ENCODE measurements at regions not wholly inside any gene's neighbourhood (a gene's known extent, or its start where the extent isn't known, plus 50 kb on each side); places are given as distances from the start of the nearest gene placed in this dataset.

DNA sequence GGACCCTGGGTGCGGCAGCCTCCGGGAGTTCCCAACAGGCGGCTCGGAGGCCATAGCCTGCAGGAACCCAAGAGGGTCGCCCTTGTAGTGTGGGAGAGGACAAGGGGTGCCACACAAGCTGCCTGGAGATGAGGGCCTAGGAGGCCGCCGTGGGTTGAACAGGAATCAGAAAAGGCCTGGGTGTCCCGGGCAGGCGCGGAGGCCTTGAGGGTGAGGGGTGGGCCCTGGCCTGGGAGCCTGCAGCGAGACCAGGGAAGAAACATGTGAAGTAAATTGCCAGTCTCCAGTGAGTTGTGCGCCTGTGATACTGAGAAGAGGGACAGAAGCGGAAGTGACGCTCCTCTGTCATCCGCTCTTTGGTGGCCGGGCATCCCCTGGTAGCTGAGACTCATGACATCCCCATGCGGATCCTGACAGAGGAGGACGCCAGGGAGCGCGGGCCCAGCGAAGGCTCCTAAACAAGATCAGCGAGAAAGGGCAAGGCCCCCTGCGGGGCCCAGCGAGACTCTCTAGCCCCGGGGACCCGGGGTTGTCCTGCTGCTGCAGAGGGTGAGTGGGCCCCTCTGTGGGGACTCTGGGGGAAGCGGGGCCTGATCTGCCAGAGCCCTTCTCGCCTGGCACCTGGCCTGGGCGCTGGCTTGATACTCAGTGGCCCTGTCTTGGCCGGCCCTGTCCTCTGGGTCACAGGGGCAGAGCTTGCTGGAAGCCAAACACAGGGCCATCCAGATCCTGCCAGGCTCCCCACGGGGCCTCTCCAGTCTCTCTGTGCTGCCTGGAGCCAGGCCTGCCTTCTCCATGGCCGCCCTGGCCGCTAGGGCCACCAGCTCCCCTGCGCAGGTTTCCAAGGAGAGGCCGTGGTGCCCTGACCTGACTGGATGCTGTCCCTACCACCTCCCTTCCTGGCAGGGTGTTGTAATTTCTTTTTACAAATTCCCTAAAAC is 788.4 kb downstream of the TLE4 start:
- Histone ChIP-seq H3K4me1 (no peaks in the 10 kb centered on the region), H3K9ac (no peak overlapping the region), H3K27me3 (no peaks in the 10 kb centered on the region), H3K4me3 (no peak overlapping the region), H3K36me3 (no peaks in the 10 kb centered on the region), H3K4me2 (no peak overlapping the region), H4K20me1 (no peaks in the 10 kb centered on the region), H3K27ac (no peak overlapping the region), H3K9me3 (replicated peaks in 1 of 11) (no peaks in the 10 kb centered on the region; a peak in 2 of 22 replicates)
- TF ChIP-seq Cebpa-rat (IDR thresholded peaks at IDR 0.05) = no peak

DNA sequence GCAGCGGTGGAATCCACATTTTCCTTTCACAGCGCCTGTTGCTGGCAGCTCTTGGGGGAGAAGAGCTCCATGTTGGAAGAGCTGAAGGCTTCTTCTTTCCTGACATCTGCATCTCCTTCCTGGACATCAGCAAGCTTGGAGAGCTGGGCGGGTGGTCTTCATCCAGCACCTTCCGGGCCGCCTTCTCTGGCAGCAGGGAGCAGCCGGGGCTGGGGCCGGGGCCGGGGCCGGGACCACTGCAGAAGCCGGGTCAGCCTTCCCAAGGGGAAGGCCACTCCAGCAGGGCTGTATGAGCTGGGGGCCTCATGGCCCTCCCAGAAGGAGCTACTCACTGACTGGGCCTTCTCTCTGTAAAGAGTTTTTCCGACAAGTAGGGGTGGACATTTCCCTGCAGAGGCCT is 787.5 kb downstream of the TLE4 start:
- H3K36me3 ChIP-seq = no peaks in the 10 kb centered on the region
- H3K4me2 ChIP-seq = no peak overlapping the region
- no peaks in the 10 kb centered on the region for H4K20me1 ChIP-seq
- no peak overlapping the region for H3K27ac ChIP-seq
- H3K4me3 ChIP-seq = no peak overlapping the region
- no peaks in the 10 kb centered on the region for H3K4me1 ChIP-seq
- H3K9me3 ChIP-seq (replicated peaks in 1 of 11) = no peaks in the 10 kb centered on the region; a peak in 2 of 22 replicates
- no peak for TF ChIP-seq Cebpa-rat (IDR thresholded peaks at IDR 0.05)
- no peak overlapping the region for H3K9ac ChIP-seq
- H3K27me3 ChIP-seq = no peaks in the 10 kb centered on the region

DNA sequence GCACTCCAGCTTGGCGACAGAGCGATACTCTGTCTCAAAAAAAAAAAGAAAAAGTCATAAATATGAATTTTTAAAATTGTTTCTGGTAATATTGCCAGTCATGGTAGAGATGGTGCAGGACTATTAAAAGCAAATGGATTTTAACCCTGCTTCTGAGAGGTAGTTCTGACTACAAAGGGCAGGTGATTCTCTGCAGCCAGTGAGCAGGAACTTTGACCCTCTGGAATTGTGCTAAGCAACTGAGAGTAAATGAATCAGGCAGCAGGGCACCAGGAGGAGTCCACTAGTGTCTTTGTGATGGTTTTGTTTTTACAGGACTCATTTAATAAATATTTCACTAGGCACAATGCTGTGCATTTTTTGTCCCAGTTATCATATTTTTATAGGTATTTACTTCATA is 781.2 kb downstream of the TLE4 start:
- H3K36me3 ChIP-seq = no peaks in the 10 kb centered on the region
- no peak overlapping the region for H3K27ac ChIP-seq
- H3K4me2 ChIP-seq = no peak overlapping the region
- no peak overlapping the region for H3K9ac ChIP-seq
- no peaks in the 10 kb centered on the region for H3K27me3 ChIP-seq
- TF ChIP-seq Cebpa-rat (IDR thresholded peaks at IDR 0.05) = no peak
- H3K4me3 ChIP-seq = no peak overlapping the region
- no peaks in the 10 kb centered on the region for H3K9me3 ChIP-seq (replicated peaks in 1 of 11)
- no peaks in the 10 kb centered on the region for H3K4me1 ChIP-seq
- no peaks in the 10 kb centered on the region for H4K20me1 ChIP-seq

DNA sequence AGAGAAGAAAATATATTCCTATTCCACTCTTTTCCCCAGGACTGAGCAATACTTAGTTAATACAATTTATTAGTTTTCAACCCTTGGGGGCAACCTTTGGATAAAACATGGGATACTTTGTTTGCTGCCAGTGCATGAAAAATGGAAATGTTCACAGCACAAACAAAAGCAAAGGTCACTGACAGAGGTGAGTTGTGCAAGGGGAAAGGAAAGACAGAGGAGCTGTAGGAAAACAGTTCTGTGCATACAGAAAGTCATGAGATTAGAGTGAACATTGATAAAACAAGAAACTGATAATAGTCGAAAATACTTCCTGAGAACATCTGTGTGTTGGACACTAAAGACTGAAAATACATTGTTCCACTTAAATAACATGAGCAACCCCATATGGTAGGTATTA is 779.8 kb downstream of the TLE4 start:
- no peaks in the 10 kb centered on the region for H4K20me1 ChIP-seq
- TF ChIP-seq Cebpa-rat (IDR thresholded peaks at IDR 0.05) = no peak
- no peaks in the 10 kb centered on the region for H3K27me3 ChIP-seq
- no peak overlapping the region for H3K4me2 ChIP-seq
- H3K4me1 ChIP-seq = no peaks in the 10 kb centered on the region
- H3K9ac ChIP-seq = no peak overlapping the region
- no peaks in the 10 kb centered on the region for H3K9me3 ChIP-seq (replicated peaks in 1 of 11)
- H3K36me3 ChIP-seq = no peaks in the 10 kb centered on the region
- no peak overlapping the region for H3K4me3 ChIP-seq
- no peak overlapping the region for H3K27ac ChIP-seq

DNA sequence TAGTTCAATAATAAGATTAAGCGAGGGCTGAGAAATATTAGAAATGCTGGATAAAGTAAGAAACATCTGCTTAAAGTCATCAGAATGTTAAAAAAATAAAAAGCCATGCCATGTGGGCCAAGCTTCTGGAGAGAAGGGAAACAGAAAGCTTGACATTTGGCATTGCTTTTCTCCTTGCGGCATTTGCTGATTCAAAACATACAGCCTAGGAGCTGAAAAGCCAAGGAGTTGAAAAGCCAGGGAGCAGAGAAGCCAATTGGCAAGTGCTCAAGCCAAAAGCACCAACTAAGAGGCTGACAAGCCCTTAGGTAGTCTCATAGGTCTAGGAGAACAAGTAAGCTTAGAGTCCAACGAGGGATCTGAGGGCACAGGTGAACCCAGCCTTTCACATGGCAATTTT is 754.3 kb downstream of the TLE4 start:
- H3K9ac ChIP-seq = no peak overlapping the region
- H3K36me3 ChIP-seq = no peaks in the 10 kb centered on the region
- H3K4me3 ChIP-seq = no peak overlapping the region
- no peaks in the 10 kb centered on the region for H3K9me3 ChIP-seq (replicated peaks in 1 of 11)
- H3K27ac ChIP-seq = no peak overlapping the region
- no peaks in the 10 kb centered on the region for H3K27me3 ChIP-seq
- no peaks in the 10 kb centered on the region for H4K20me1 ChIP-seq
- no peak for TF ChIP-seq Cebpa-rat (IDR thresholded peaks at IDR 0.05)
- no peak overlapping the region for H3K4me2 ChIP-seq
- H3K4me1 ChIP-seq = peaks cover 0 to 10% (median 0%) of the 10 kb centered on the region in 10 experiments; a peak in 2 of 20 replicates

DNA sequence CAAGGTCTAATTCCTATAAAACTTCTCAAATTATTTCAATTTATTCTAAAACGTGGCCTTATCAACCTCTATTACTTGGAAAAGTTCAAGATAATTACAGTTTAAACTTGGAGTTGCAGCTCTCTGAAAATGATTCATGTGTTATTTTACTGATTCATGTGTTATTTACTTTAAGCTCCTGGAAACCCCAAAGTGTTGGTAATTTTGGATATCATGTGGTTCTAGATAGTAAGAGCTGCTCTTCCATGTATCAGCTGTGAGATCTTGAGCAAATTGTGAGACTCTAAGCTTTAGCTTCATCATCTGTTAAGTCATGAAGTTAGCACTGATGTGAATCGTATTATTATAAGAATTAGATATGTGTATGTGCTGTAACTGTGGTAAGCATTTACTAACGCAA is 749.2 kb downstream of the TLE4 start:
- H3K4me3 ChIP-seq = no peak overlapping the region
- no peaks in the 10 kb centered on the region for H3K36me3 ChIP-seq
- no peak overlapping the region for H3K4me2 ChIP-seq
- H3K4me1 ChIP-seq = peaks cover 0 to 10% (median 0%) of the 10 kb centered on the region in 10 experiments; a peak in 2 of 20 replicates
- no peak overlapping the region for H3K27ac ChIP-seq
- no peaks in the 10 kb centered on the region for H3K27me3 ChIP-seq
- no peaks in the 10 kb centered on the region for H3K9me3 ChIP-seq (replicated peaks in 1 of 11)
- no peak for TF ChIP-seq Cebpa-rat (IDR thresholded peaks at IDR 0.05)
- H3K9ac ChIP-seq = no peak overlapping the region
- H4K20me1 ChIP-seq = no peaks in the 10 kb centered on the region

DNA sequence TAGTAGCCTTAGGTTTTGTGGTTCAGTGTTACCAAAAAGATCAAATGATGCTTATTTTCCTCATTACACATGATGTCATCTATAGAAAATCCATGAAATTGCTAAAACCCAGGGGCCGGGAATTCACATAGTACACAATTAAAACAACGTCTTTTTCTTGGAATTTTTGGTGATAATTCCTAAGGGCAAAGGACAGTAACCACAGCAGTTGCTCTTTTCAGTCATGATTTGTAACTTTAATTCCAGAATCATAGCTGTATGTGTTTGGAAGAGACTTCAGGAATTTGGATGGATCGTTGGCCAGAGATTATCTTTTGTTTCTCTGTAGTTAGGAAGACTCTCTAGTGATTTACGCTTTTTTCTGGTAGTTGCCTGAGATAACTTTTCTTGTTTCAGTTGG is 748.7 kb downstream of the TLE4 start:
- no peak for TF ChIP-seq Cebpa-rat (IDR thresholded peaks at IDR 0.05)
- Histone ChIP-seq H3K9me3 (replicated peaks in 1 of 11) (no peaks in the 10 kb centered on the region), H3K27me3 (no peaks in the 10 kb centered on the region), H3K27ac (no peak overlapping the region), H3K36me3 (no peaks in the 10 kb centered on the region), H4K20me1 (no peaks in the 10 kb centered on the region), H3K4me3 (no peak overlapping the region), H3K4me2 (no peak overlapping the region), H3K4me1 (peaks cover 0 to 10% (median 0%) of the 10 kb centered on the region in 10 experiments; a peak in 2 of 20 replicates), H3K9ac (no peak overlapping the region)

DNA sequence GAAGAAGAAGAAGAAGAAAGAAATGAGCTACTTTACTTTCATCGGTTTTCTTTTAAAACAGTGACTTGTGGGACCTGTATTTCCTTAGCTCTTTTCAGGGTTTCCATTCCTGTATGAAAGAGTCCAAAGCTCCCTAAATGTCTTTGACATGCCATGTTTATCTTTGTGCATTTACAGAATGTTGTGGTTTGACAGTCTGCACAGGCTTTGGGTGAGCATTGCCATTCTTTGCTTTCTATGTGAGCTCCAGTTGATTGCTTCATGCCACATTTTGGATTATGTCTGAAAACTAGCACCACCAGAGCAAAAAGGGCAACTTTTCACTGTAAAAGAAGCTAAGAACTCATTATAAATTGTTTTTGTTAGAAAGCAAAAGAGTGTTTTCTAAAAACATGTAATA is 733.4 kb downstream of the TLE4 start:
- Histone ChIP-seq H3K9me3 (replicated peaks in 1 of 11) (no peaks in the 10 kb centered on the region), H3K9ac (no peak overlapping the region), H3K36me3 (no peaks in the 10 kb centered on the region), H3K4me2 (no peak overlapping the region), H3K4me3 (no peak overlapping the region), H3K27me3 (no peaks in the 10 kb centered on the region), H3K27ac (no peak overlapping the region), H4K20me1 (no peaks in the 10 kb centered on the region), H3K4me1 (peaks cover 0 to 10% (median 0%) of the 10 kb centered on the region in 10 experiments; a peak in 3 of 20 replicates)
- TF ChIP-seq Cebpa-rat (IDR thresholded peaks at IDR 0.05) = no peak

DNA sequence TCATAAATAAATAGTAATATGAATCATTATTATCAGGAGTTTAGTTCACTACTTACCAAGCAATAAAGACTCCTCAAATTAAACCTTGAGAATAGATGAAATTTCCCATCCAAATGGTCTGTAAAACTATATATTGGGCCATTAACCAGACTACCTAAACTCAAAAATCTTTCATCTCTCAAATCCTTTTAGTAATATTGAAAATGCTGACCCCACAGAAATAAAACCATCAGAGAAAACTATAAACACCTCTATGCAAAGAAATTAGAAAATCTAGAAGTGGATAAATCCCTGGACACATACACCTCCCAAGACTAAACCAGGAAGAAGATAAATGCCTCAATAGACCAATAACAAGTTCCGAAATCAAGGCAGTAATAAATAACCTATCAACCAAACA is 723.2 kb downstream of the TLE4 start:
- no peaks in the 10 kb centered on the region for H3K27me3 ChIP-seq
- no peak for TF ChIP-seq Cebpa-rat (IDR thresholded peaks at IDR 0.05)
- no peak overlapping the region for H3K9ac ChIP-seq
- H3K4me1 ChIP-seq = no peaks in the 10 kb centered on the region
- H3K27ac ChIP-seq = no peak overlapping the region
- no peak overlapping the region for H3K4me3 ChIP-seq
- H3K36me3 ChIP-seq = no peaks in the 10 kb centered on the region
- H3K9me3 ChIP-seq (replicated peaks in 1 of 11) = peaks cover 0 to 15% (median 3%) of the 10 kb centered on the region in 11 experiments; a peak in 3 of 22 replicates
- H3K4me2 ChIP-seq = no peak overlapping the region
- no peaks in the 10 kb centered on the region for H4K20me1 ChIP-seq

DNA sequence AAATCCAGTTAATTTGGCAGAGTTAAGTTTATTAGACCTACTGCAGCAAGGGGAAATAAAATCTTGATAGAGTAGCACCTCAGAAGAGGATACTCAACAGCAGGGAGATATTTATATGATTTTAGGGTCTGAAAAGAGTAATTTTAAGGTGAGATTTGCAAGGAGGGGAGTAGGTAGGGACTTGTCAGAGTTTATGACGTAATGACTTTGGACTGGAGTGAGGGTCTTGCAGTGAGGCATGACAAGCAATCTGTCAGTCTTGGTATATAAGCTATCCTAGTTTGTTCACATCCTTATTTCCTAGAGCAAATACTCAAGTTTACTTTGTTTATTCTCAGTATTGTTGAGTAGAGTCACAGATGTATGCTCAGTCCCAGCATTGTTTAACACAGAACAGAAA is 722.6 kb downstream of the TLE4 start:
- TF ChIP-seq Cebpa-rat (IDR thresholded peaks at IDR 0.05) = no peak
- H3K36me3 ChIP-seq = no peaks in the 10 kb centered on the region
- peaks cover 0 to 15% (median 3%) of the 10 kb centered on the region in 11 experiments; a peak in 3 of 22 replicates for H3K9me3 ChIP-seq (replicated peaks in 1 of 11)
- no peak overlapping the region for H3K9ac ChIP-seq
- no peak overlapping the region for H3K4me3 ChIP-seq
- no peak overlapping the region for H3K27ac ChIP-seq
- no peaks in the 10 kb centered on the region for H3K27me3 ChIP-seq
- H4K20me1 ChIP-seq = no peaks in the 10 kb centered on the region
- H3K4me2 ChIP-seq = no peak overlapping the region
- H3K4me1 ChIP-seq = no peaks in the 10 kb centered on the region

Data from BLaER1 treated with 17β-estradiol and CSF1 and Interleukin-3, amounts not matched to agents 10 nM and 100 nM (cell line).